ENCODE measurements at regions not wholly inside any gene's neighbourhood (a gene's known extent, or its start where the extent isn't known, plus 50 kb on each side); places are given as distances from the start of the nearest gene placed in this dataset. TPM values are rescaled to one million over a fixed set of nuclear protein-coding genes. Genes with fewer than 3 reads are reported as not detected.
A peak's percentile ranks its signal among the peaks of the same experiment; 100 is the strongest.

GRCh38 chr1:55289042-55289441 lies 73.9 kb upstream of the USP24 start:
- DNase-seq = no peak

GRCh38 chr1:55288245-55288644 lies 73.1 kb upstream of the USP24 start:
- no peak for DNase-seq

- no peak for DNase-seq
Measured at GRCh38 chr1:55287723-55288122, 72.6 kb upstream of the USP24 start.

- no peak for DNase-seq
Measured at GRCh38 chr1:55286856-55287602, 71.9 kb upstream of the USP24 start.

GRCh38 chr1:55285834-55286233 lies 70.7 kb upstream of the USP24 start:
- DNase-seq = no peak

GRCh38 chr1:55284856-55285255 lies 69.7 kb upstream of the USP24 start:
- DNase-seq = peak; percentile 86

GRCh38 chr1:55282058-55282457 lies 66.9 kb upstream of the USP24 start:
- DNase-seq = no peak

GRCh38 chr1:55280731-55281130 lies 65.6 kb upstream of the USP24 start:
- DNase-seq = no peak

- no peak for DNase-seq
Measured at GRCh38 chr1:55279627-55280026, 64.5 kb upstream of the USP24 start.

GRCh38 chr1:55278378-55278777 lies 63.2 kb upstream of the USP24 start:
- no peak for DNase-seq

GRCh38 chr1:55277377-55278130 lies 62.4 kb upstream of the USP24 start:
- DNase-seq = peak; percentile 87

- no peak for DNase-seq
Measured at GRCh38 chr1:55276671-55277376, 61.7 kb upstream of the USP24 start.

GRCh38 chr1:55275941-55276341 lies 60.8 kb upstream of the USP24 start:
- no peak for DNase-seq

- peak; percentile 51 for DNase-seq
Measured at GRCh38 chr1:55275151-55275748, 60.1 kb upstream of the USP24 start.

- no peak for DNase-seq
Measured at GRCh38 chr1:55272994-55273393, 57.8 kb upstream of the USP24 start.

Small RNA genes in the stretch of these regions (small RNA-seq; reads per million reads assigned to genes)
- gene RF00019 (ENCODE audit: low replicate concordance) = not detected
- not detected for gene RNU6-830P (ENCODE audit: low replicate concordance)
